ENCODE measurements at regions not wholly inside any gene's neighbourhood (a gene's known extent, or its start where the extent isn't known, plus 50 kb on each side); places are given as distances from the start of the nearest gene placed in this dataset.
"Not testable (repeated sequence)": the region's sequence is repeated elsewhere in the genome, so short reads cannot be mapped to it uniquely, and the experiment has no call there.

- BruUV-seq (replicated peaks); intact Hi-C loops (cut with micrococcal nuclease; ENCODE audit: unreplicated experiment); H3K4me1 ChIP-seq (ENCODE audit: control insufficient read depth, insufficient read depth, low read length); ATAC-seq; H3K36me3 ChIP-seq (ENCODE audit: control insufficient read depth, insufficient read depth, low read length); CTCF ChIA-PET; H3K4me3 ChIP-seq (ENCODE audit: low read depth in 2 of 2, low read length in 2 of 2); H3K27ac ChIP-seq (ENCODE audit: low read length); in situ Hi-C loops (cut with HindIII; ENCODE audit: low pct_unique_long_range_greater_than_20kb, low sequenced_read_pairs); H3K27me3 ChIP-seq (ENCODE audit: control insufficient read depth, insufficient read depth, low read length); H3K9me3 ChIP-seq (ENCODE audit: control insufficient read depth, insufficient read depth, low read depth, low read length); POLR2A ChIA-PET; DNase-seq (ENCODE audit: low read depth, low spot score): not testable (repeated sequence)
Measured at GRCh38 chr4:102210806-102211205, 134.5 kb downstream of the SLC39A8 start.

DNA sequence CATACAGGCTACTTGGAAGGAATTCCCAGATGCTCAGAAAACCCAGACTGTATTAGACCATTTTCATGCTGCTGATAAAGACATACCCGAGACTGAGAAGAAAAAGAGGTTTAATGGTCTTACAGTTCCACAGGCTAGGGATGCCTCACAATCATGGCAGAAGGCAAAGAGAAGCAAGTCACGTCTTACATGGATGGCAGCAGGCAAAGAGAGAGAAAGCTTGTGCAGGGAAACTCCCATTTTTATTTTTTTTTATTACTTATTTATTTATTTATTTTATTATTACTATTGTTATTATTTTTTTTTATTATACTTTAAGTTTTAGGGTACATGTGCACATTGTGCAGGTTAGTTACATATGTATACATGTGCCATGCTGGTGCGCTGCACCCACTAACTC, 140.6 kb downstream of the SLC39A8 start:
- H3K27ac ChIP-seq (ENCODE audit: low read length); ATAC-seq; BruUV-seq (replicated peaks); H3K27me3 ChIP-seq (ENCODE audit: control insufficient read depth, insufficient read depth, low read length); POLR2A ChIA-PET; H3K9me3 ChIP-seq (ENCODE audit: control insufficient read depth, insufficient read depth, low read depth, low read length); H3K36me3 ChIP-seq (ENCODE audit: control insufficient read depth, insufficient read depth, low read length); intact Hi-C loops (cut with micrococcal nuclease; ENCODE audit: unreplicated experiment); H3K4me3 ChIP-seq (ENCODE audit: low read depth in 2 of 2, low read length in 2 of 2); CTCF ChIA-PET; in situ Hi-C loops (cut with HindIII; ENCODE audit: low pct_unique_long_range_greater_than_20kb, low sequenced_read_pairs); DNase-seq (ENCODE audit: low read depth, low spot score); H3K4me1 ChIP-seq (ENCODE audit: control insufficient read depth, insufficient read depth, low read length): not testable (repeated sequence)

- POLR2A ChIA-PET, result no interaction called here
- DNase-seq (ENCODE audit: low read depth, low spot score) (no peak), ATAC-seq (no peak)
- BruUV-seq (replicated peaks), result no TSS peak
- Histone ChIP-seq H3K9me3 (ENCODE audit: control insufficient read depth, insufficient read depth, low read depth, low read length) (no peaks in the 10 kb centered on the region), H3K36me3 (ENCODE audit: control insufficient read depth, insufficient read depth, low read length) (no peaks in the 10 kb centered on the region), H3K27me3 (ENCODE audit: control insufficient read depth, insufficient read depth, low read length) (no peaks in the 10 kb centered on the region), H3K27ac (ENCODE audit: low read length) (no peak overlapping the region), H3K4me3 (ENCODE audit: low read depth in 2 of 2, low read length in 2 of 2) (no peak overlapping the region), H3K4me1 (ENCODE audit: control insufficient read depth, insufficient read depth, low read length) (no peaks in the 10 kb centered on the region)
- intact Hi-C loops (cut with micrococcal nuclease; ENCODE audit: unreplicated experiment), result no loop called here
- TF ChIP-seq, protein P1, sequence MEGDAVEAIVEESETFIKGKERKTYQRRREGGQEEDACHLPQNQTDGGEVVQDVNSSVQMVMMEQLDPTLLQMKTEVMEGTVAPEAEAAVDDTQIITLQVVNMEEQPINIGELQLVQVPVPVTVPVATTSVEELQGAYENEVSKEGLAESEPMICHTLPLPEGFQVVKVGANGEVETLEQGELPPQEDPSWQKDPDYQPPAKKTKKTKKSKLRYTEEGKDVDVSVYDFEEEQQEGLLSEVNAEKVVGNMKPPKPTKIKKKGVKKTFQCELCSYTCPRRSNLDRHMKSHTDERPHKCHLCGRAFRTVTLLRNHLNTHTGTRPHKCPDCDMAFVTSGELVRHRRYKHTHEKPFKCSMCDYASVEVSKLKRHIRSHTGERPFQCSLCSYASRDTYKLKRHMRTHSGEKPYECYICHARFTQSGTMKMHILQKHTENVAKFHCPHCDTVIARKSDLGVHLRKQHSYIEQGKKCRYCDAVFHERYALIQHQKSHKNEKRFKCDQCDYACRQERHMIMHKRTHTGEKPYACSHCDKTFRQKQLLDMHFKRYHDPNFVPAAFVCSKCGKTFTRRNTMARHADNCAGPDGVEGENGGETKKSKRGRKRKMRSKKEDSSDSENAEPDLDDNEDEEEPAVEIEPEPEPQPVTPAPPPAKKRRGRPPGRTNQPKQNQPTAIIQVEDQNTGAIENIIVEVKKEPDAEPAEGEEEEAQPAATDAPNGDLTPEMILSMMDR (IDR thresholded peaks at IDR 0.05), result no peak
- no peak for TF ChIP-seq REST (IDR thresholded peaks at IDR 0.05; ENCODE audit: insufficient read depth in 1 of 2, low read depth in 2 of 2, low read length in 1 of 2)
- TF ChIP-seq SIN3A (IDR thresholded peaks at IDR 0.05; ENCODE audit: borderline replicate concordance, insufficient read depth, low read depth, low read length), result no peak
- TF ChIP-seq TCF7L2 (IDR thresholded peaks at IDR 0.05; ENCODE audit: low read depth, low read length), result no peak
- no peak for TF ChIP-seq POLR2AphosphoS5 (IDR thresholded peaks at IDR 0.05; ENCODE audit: low read depth, low read length)
- in situ Hi-C loops (cut with HindIII; ENCODE audit: low pct_unique_long_range_greater_than_20kb, low sequenced_read_pairs), result no loop called here
- CTCF ChIA-PET, result no interaction called here
Measured at GRCh38 chr4:102196221-102196620, 149.1 kb downstream of the SLC39A8 start.
